22Rv1 (cell line): ENCODE measurements at regions not wholly inside any gene's neighbourhood (a gene's known extent, or its start where the extent isn't known, plus 50 kb on each side); places are given as distances from the start of the nearest gene placed in this dataset.
"Not testable (repeated sequence)": the region's sequence is repeated elsewhere in the genome, so short reads cannot be mapped to it uniquely, and the experiment has no call there.

Source experiments
- H3K27ac ChIP-seq: fragments of 450-650 bp; 2 replicates; pipeline ENCODE4 v1.5.1; 2017
- ZFX ChIP-seq: fragments of 450-650 bp; IDR thresholded peaks from 2 replicates; pipeline ENCODE4 v1.6.1; 2017; ENCODE audit warnings: antibody characterized with exemption, borderline replicate concordance
- TF ChIP-seq, protein P1 (sequence below): fragments of 450-650 bp; IDR thresholded peaks from 2 replicates; pipeline ENCODE4 v1.5.1; 2017; ENCODE audit warnings: mild to moderate bottlenecking

DNA sequence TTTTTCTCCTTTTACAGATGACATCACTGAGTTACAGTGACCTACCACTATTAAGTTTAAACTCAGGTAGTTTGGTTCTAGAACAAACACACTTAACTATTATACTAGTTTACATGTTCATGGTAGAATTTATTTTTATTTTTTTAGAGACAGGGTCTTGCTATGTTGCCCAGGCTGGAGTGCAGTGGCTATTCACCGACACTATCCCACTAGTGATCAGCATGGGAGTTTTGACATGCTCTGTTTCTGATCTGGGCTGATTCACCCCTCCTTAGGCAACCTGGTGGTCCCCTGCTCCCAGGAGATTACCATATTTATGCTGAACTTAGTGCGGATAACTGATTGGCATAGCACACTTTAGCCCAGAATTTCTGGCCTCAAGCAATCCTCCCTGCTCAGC is 66.4 kb upstream of the LTA4H start:
- TF ChIP-seq ZFX: no peak
- TF ChIP-seq, protein P1, sequence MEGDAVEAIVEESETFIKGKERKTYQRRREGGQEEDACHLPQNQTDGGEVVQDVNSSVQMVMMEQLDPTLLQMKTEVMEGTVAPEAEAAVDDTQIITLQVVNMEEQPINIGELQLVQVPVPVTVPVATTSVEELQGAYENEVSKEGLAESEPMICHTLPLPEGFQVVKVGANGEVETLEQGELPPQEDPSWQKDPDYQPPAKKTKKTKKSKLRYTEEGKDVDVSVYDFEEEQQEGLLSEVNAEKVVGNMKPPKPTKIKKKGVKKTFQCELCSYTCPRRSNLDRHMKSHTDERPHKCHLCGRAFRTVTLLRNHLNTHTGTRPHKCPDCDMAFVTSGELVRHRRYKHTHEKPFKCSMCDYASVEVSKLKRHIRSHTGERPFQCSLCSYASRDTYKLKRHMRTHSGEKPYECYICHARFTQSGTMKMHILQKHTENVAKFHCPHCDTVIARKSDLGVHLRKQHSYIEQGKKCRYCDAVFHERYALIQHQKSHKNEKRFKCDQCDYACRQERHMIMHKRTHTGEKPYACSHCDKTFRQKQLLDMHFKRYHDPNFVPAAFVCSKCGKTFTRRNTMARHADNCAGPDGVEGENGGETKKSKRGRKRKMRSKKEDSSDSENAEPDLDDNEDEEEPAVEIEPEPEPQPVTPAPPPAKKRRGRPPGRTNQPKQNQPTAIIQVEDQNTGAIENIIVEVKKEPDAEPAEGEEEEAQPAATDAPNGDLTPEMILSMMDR: no peak
- H3K27ac ChIP-seq: no peak overlapping the region

DNA sequence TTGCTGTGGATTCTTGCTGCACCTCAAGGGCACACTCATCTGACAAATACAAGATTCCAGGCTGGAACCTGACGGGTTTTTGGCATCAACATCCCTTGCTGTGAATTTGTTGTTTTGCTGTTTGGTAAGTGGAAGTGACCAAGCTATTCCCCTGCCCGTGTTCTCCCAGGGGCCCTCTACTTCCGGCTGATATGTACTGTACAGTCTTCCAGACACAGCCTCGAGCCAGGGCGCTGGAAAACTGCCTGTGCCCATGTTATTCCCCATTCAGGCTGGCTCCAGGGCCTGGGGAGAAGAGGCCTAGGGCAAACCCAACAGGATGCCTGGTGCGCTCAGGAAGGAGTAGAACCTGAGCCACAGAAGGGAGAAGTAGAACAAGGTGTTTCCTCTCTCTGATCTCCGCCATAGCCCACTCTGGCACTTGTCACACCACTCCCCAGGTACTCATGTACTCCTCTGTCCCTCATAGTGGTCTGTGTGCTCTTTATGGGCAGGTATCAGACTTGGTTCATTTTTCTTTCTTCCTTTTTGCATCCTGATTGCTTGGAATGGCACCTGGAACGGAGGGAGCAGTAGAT is 67.8 kb upstream of the LTA4H start:
- TF ChIP-seq, protein P1: no peak
- no peak for TF ChIP-seq ZFX
- no peak overlapping the region for H3K27ac ChIP-seq

DNA sequence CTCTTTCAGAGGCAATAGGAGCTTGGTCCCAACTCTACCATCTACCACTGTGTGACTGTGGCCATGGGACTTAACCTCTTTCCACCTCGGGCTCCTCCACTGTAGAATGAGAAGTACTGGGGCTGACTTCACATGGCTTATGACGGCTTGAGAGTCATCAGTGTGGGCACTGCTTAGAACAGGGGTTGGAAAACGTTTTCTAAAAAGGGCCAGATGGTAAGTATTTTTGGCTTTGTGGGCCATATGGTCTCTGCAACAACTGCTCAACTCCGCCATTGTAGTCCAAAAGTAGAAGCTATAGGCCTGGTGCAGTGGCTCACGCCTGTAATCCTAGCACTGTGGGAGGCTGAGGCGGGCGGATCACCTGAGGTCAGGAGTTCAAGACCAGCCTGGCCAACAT is 69.2 kb upstream of the LTA4H start:
- H3K27ac ChIP-seq: no peak overlapping the region
- TF ChIP-seq, protein P1: no peak

DNA sequence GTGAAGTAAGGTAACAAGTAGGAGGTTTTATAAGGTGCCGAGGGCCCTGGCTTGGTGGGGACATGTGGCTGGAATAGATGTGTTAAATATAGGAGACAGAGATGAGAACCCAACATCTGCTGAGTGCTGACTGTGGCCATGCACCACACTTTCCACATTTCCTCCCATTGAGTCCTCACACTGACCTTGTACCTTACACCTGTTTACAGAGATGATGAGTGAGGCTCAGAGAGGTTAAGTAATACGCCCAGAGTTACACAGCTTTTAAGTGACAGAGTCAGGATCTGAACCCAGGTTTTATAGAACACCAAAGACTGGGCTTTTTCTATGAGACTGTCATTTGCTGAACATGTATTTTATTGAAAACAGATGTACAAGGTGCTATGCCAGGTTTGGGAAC is 70.8 kb upstream of the LTA4H start:
- H3K27ac ChIP-seq: no peak overlapping the region
- no peak for TF ChIP-seq ZFX
- TF ChIP-seq, protein P1: no peak

DNA sequence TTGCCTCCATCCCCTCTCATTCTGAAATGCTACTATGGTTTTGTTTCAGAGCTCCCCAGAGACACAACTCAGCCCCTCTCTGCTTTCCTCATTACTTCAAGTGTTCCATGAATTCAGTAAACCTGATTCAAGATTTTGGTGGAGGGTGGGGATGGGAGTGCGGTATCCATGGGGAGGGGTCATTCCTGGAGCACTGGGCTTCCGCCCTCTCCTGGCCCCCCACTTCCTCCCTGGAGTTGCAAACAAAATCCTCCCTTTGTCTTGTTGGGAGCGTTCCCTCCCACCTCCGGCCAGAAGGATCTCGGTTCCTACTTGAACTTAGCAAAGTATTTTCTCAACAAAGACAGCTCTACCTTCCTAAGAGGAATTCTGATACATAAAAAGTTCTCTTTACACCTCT is 71.8 kb upstream of the LTA4H start:
- TF ChIP-seq, protein P1: no peak
- TF ChIP-seq ZFX: no peak
- H3K27ac ChIP-seq: no peak overlapping the region

DNA sequence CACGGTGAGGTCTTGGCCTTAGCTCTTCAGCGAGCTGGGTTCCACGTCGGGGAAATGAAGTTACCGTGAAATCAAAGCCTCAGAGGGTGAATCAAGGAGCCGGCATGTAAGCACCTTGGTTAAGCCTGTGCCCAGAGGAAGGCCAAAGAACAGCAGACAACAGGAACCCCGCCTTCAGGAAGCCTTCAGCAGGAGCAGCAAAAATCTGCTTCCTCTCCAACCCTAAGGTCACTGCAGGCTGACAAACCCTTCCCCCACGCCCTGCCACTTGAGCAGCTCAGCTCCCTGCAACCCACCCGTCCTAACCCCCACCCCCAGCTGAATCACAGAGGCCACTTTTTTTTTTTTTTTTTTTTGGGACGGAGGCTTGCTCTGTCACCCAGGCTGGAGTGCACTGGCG is 72.9 kb upstream of the LTA4H start:
- TF ChIP-seq ZFX: no peak
- TF ChIP-seq, protein P1: no peak
- no peak overlapping the region for H3K27ac ChIP-seq

- not testable (repeated sequence) for H3K27ac ChIP-seq
These were observed 73.6 kb upstream of the LTA4H start for GRCh38 chr12:96108941-96109340.

DNA sequence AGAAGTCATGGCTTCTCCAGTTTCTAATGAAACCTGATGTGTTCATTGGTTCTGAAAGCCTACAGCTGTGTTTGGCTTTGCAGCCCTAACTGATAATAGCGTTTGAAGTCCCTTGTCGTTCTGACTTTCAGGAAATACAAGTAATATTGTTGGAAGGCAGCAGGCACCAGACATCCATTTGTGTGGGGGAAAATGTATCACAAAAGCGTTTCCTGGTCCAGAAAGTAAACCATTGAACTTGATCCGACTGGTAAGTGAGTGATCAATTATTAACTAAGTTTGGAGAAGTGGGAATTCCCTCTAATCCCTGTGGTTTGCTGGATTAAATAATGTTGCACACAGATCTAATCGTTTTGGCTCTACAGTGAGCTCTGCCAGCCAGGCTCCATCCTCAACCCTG is 77.3 kb upstream of the LTA4H start:
- H3K27ac ChIP-seq: no peak overlapping the region
- TF ChIP-seq, protein P1: no peak
- TF ChIP-seq ZFX: no peak
